ENCODE measurements at regions not wholly inside any gene's neighbourhood (a gene's known extent, or its start where the extent isn't known, plus 50 kb on each side); places are given as distances from the start of the nearest gene placed in this dataset.

- no peak for TF ChIP-seq CTCF (conservative IDR thresholded peaks at IDR 0.05)
- Histone ChIP-seq H2BK120ac (ENCODE audit: low read depth, low read length, poor library complexity, severe bottlenecking) (no peak overlapping the region), H3K27ac (ENCODE audit: insufficient read length, low read depth, low read length) (no peak overlapping the region), H3K9ac (ENCODE audit: extremely low read depth, insufficient read length, low read length) (no peak overlapping the region), H4K5ac (ENCODE audit: insufficient read length, low read depth, low read length) (no peak overlapping the region), H4K20me1 (ENCODE audit: control insufficient read depth, insufficient read depth, insufficient read length) (no peaks in the 10 kb centered on the region), H2BK12ac (ENCODE audit: insufficient read length, low read depth, low read length) (no peak overlapping the region), H3K18ac (ENCODE audit: insufficient read length, low read depth, low read length) (no peak overlapping the region), H3T11ph (ENCODE audit: low read length) (no peak overlapping the region), H3K4me1 (ENCODE audit: insufficient read depth, low read length) (no peaks in the 10 kb centered on the region), H3K4ac (ENCODE audit: low read depth, low read length) (no peak overlapping the region), H4K91ac (ENCODE audit: insufficient read length, low read depth, low read length) (no peak overlapping the region), H4K8ac (replicated peaks; ENCODE audit: insufficient read length, low read depth, low read length) (no peak overlapping the region), H3K23ac (ENCODE audit: insufficient read length, low read depth, low read length) (no peak overlapping the region), H2AFZ (ENCODE audit: low read length) (no peak overlapping the region), H2BK15ac (ENCODE audit: low read depth, low read length) (no peak overlapping the region), H3K79me1 (ENCODE audit: insufficient read depth, low read depth, low read length, poor library complexity, severe bottlenecking) (no peaks in the 10 kb centered on the region), H3K79me2 (ENCODE audit: insufficient read depth, low read length) (no peaks in the 10 kb centered on the region), H3K56ac (ENCODE audit: insufficient read length, low read depth, low read length) (no peak overlapping the region), H3K27me3 (ENCODE audit: insufficient read depth, low read length) (no peaks in the 10 kb centered on the region), H2AK5ac (ENCODE audit: insufficient read length, low read length) (no peak overlapping the region), H3K4me2 (ENCODE audit: insufficient read depth, insufficient read length, low read length) (no peak overlapping the region), H2BK20ac (ENCODE audit: low read depth, low read length, poor library complexity, severe bottlenecking) (no peak overlapping the region), H3K23me2 (ENCODE audit: insufficient read length, low read depth, low read length, poor library complexity, severe bottlenecking) (no peaks in the 10 kb centered on the region), H3K9me3 (ENCODE audit: control insufficient read depth, low read depth, low read length) (no peaks in the 10 kb centered on the region), H3K14ac (ENCODE audit: insufficient read depth, low read length) (no peak overlapping the region), H2BK5ac (ENCODE audit: insufficient read length, low read length) (no peak overlapping the region)
- no peak overlapping the region for H3K27ac Mint-ChIP-seq
- WGBS (ENCODE audit: extremely low coverage, insufficient read length, low lambda C conversion rate): no CpG with 5 or more reads among the region's 4 CpGs
- no peak overlapping the region for H3K4me3 Mint-ChIP-seq
- peaks cover 6% of the 10 kb centered on the region for H3K27me3 Mint-ChIP-seq (ENCODE audit: low read depth)
- no peaks in the 10 kb centered on the region for H3K4me1 Mint-ChIP-seq
- DNase-seq: no peak
- H3K36me3 Mint-ChIP-seq (ENCODE audit: insufficient read depth in 1 of 3, low read depth in 3 of 3): peaks cover 0 to 1% (median under 1%) of the 10 kb centered on the region in 3 experiments; a peak in 2 of 7 replicates
- no peaks in the 10 kb centered on the region; a peak in 1 of 5 replicates for H3K9me3 Mint-ChIP-seq
Measured at GRCh38 chr6:17033746-17034145, 68.1 kb upstream of the STMND1 start.
